ENCODE measurements at regions not wholly inside any gene's neighbourhood (a gene's known extent, or its start where the extent isn't known, plus 50 kb on each side); places are given as distances from the start of the nearest gene placed in this dataset.

DNA sequence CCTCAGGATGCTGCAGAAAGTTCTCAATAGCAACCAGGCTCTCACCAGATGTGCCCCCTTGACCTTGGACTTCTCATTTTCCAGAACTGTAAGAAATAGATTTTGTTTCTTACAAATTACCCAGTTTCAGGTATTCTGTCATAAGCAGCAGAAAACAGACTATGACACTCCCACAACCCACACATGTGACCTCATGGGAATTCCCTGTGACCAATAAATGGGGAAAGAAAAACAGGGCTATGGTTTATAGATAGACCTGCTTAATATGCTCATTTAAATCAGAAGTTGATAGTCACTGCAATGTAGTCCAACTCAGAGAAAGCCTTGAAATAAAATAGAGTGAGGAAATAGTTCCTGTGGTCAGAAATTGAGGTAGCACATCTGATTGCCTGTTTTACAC is 380.9 kb upstream of the PTBP2 start:
- Histone ChIP-seq H3K4me3 (no peak overlapping the region), H3K36me3 (no peaks in the 10 kb centered on the region), H3K27me3 (no peaks in the 10 kb centered on the region), H3K9me3 (no peaks in the 10 kb centered on the region), H3K4me1 (no peaks in the 10 kb centered on the region), H3K27ac (no peak overlapping the region)
- intact Hi-C loops (cut with DNase I), result no loop called here
- no peak for DNase-seq
- TF ChIP-seq, protein P1, sequence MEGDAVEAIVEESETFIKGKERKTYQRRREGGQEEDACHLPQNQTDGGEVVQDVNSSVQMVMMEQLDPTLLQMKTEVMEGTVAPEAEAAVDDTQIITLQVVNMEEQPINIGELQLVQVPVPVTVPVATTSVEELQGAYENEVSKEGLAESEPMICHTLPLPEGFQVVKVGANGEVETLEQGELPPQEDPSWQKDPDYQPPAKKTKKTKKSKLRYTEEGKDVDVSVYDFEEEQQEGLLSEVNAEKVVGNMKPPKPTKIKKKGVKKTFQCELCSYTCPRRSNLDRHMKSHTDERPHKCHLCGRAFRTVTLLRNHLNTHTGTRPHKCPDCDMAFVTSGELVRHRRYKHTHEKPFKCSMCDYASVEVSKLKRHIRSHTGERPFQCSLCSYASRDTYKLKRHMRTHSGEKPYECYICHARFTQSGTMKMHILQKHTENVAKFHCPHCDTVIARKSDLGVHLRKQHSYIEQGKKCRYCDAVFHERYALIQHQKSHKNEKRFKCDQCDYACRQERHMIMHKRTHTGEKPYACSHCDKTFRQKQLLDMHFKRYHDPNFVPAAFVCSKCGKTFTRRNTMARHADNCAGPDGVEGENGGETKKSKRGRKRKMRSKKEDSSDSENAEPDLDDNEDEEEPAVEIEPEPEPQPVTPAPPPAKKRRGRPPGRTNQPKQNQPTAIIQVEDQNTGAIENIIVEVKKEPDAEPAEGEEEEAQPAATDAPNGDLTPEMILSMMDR (IDR thresholded peaks at IDR 0.05), result no peak
- TF ChIP-seq POLR2A (IDR thresholded peaks at IDR 0.05), result no peak

DNA sequence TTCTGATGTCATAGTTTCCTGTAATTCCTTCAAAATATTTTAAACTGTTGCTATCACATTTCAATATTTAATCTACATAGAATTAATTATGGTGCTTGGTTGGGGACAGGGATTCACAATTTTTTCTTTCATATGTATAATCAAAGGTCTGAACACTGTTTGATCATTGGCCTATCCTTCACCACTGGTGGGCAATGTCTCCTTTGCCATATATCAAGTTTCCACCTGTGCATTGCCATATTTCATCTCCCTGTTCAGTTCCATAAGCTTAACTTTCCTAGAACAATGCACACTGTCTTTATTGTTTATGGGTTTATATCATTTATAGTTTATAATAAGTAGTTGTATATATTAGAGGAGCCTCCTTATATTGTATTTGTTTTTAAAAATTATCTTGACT is 374.9 kb upstream of the PTBP2 start:
- Histone ChIP-seq H3K36me3 (no peaks in the 10 kb centered on the region), H3K9me3 (no peaks in the 10 kb centered on the region), H3K27me3 (no peaks in the 10 kb centered on the region), H3K27ac (no peak overlapping the region), H3K4me3 (no peak overlapping the region), H3K4me1 (no peaks in the 10 kb centered on the region)
- DNase-seq, result no peak
- intact Hi-C loops (cut with DNase I), result no loop called here
- TF ChIP-seq, protein P1 (IDR thresholded peaks at IDR 0.05), result no peak
- TF ChIP-seq POLR2A (IDR thresholded peaks at IDR 0.05), result no peak

DNA sequence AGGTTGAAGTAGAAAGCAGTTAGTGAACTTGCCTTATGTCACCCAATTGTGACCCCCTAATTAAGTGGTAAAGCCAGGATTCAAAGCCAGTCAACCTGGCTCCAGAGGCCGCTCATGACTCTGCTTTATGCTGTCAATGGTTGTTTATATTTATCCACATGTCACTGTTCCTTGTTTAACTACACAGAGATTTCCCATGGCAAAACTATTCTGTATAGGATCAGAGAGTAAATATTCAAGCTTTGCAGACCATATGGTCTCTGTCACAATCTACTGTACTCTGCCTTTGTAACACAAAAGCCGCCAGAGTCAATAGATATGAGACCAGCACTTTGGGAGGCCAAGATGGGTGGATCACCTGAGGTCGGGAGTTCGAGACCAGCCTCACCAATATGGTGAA is 371.7 kb upstream of the PTBP2 start:
- DNase-seq, result no peak
- no peak overlapping the region for H3K4me3 ChIP-seq
- TF ChIP-seq, protein P1 (IDR thresholded peaks at IDR 0.05), result no peak
- TF ChIP-seq POLR2A (IDR thresholded peaks at IDR 0.05), result no peak
- H3K9me3 ChIP-seq, result no peaks in the 10 kb centered on the region
- H3K36me3 ChIP-seq, result no peaks in the 10 kb centered on the region
- 77 to 90% methylated on average over 4 of the region's 4 CpGs for WGBS, 2 donors
- H3K27ac ChIP-seq, result no peak overlapping the region
- no peaks in the 10 kb centered on the region for H3K27me3 ChIP-seq
- no peaks in the 10 kb centered on the region for H3K4me1 ChIP-seq
- intact Hi-C loops (cut with DNase I), result no loop called here

DNA sequence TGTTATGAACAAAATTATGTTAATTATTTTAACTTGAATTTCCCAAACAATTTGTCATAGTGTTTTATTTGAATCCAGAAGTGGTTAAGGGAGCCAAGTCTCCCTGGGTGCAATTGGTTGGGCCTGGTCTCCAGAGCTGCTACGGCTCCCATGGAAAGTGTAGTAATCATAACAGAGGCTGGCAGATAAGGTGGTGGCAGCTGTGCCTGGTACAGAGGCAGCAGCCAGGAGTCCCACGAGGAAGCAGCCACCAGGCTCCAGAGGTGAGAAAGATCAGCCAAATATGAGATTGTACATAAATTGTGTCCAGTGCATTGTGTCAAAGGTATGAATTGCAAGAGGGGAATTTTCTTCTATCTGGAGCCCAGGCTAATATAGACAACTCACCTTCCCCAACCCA is 368.9 kb upstream of the PTBP2 start:
- Histone ChIP-seq H3K27ac (no peak overlapping the region), H3K4me1 (no peaks in the 10 kb centered on the region), H3K4me3 (no peak overlapping the region), H3K27me3 (no peaks in the 10 kb centered on the region), H3K9me3 (no peaks in the 10 kb centered on the region), H3K36me3 (no peaks in the 10 kb centered on the region)
- intact Hi-C loops (cut with DNase I), result no loop called here
- 80 to 89% methylated on average over 2 of the region's 2 CpGs for WGBS, 2 donors
- TF ChIP-seq, protein P1 (IDR thresholded peaks at IDR 0.05), result no peak
- no peak for TF ChIP-seq POLR2A (IDR thresholded peaks at IDR 0.05)
- no peak for DNase-seq

DNA sequence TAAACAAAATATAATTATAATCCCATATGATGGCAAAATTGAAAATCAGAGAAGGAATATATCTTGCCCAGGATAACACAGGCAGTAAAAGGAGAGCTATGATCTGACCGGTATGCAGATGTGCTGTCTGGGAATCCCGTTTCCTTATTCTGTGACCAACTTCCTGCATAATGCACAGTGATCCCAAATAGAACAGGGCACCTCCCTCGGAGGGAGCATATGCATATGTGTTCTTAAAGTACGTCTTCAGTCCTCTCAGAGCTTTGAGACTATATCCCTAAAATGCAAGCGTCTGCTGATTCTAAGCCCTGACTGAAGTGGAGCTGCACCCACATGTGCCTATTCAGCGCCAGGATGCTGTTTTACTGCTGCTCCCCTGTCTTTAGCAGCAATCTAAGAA is 366.1 kb upstream of the PTBP2 start:
- Histone ChIP-seq H3K36me3 (no peaks in the 10 kb centered on the region), H3K27ac (no peak overlapping the region), H3K4me3 (no peak overlapping the region), H3K27me3 (no peaks in the 10 kb centered on the region), H3K9me3 (no peaks in the 10 kb centered on the region), H3K4me1 (no peaks in the 10 kb centered on the region)
- DNase-seq, result no peak
- 66 to 78% methylated on average over 6 of the region's 6 CpGs for WGBS, 2 donors
- intact Hi-C loops (cut with DNase I), result no loop called here
- TF ChIP-seq, protein P1 (IDR thresholded peaks at IDR 0.05), result no peak
- TF ChIP-seq POLR2A (IDR thresholded peaks at IDR 0.05), result no peak
